ENCODE measurements at regions not wholly inside any gene's neighbourhood (a gene's known extent, or its start where the extent isn't known, plus 50 kb on each side); places are given as distances from the start of the nearest gene placed in this dataset.
A peak's percentile ranks its signal among the peaks of the same experiment; 100 is the strongest.
"Not testable (repeated sequence)": the region's sequence is repeated elsewhere in the genome, so short reads cannot be mapped to it uniquely, and the experiment has no call there.

DNA sequence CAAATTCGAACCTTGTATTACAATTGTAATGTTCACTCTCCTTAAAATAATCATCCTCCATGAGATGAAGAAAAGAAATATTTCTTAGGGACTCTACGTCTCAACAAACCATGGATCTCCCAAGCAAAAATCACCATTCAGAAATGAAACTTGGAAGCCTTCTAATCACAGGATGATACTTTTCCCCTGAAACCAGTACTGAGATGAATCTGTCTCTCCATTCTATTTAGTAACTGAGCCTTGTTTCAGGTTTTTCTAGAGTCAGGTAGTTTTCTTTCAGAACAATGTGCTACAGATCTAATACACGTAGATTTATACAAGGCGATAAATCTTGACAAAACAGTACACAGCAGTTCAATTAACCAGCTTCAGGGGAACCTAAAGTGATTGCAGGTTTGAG lies 660.1 kb upstream of the CBLB start:
- no peak overlapping the region for H3K4me3 ChIP-seq (ENCODE audit: low read depth, low read length)
- TF ChIP-seq, protein P1, sequence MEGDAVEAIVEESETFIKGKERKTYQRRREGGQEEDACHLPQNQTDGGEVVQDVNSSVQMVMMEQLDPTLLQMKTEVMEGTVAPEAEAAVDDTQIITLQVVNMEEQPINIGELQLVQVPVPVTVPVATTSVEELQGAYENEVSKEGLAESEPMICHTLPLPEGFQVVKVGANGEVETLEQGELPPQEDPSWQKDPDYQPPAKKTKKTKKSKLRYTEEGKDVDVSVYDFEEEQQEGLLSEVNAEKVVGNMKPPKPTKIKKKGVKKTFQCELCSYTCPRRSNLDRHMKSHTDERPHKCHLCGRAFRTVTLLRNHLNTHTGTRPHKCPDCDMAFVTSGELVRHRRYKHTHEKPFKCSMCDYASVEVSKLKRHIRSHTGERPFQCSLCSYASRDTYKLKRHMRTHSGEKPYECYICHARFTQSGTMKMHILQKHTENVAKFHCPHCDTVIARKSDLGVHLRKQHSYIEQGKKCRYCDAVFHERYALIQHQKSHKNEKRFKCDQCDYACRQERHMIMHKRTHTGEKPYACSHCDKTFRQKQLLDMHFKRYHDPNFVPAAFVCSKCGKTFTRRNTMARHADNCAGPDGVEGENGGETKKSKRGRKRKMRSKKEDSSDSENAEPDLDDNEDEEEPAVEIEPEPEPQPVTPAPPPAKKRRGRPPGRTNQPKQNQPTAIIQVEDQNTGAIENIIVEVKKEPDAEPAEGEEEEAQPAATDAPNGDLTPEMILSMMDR (IDR thresholded peaks at IDR 0.05; ENCODE audit: insufficient read depth, low read depth, low read length): no peak
- DNase-seq (ENCODE audit: low read depth): no peak

DNA sequence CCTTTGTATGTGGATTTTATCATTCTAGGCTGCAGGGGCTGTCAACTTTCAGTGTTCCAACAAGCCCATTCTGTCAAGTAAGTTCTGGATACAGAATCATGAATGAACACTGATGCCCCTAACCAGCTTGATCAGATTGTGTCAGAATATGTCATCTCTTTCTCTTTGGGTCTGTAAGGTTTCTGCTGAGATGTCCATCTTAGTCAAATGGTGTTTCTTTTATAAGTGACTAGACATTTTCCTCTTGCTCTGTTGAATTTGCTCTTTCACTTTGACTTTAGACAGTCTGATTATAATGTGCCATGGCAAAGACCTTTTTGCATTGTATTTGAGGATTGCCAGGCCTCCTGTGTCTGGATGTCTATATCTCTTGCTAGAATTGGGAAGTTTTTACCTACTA lies 660.9 kb upstream of the CBLB start:
- no peak for DNase-seq (ENCODE audit: low read depth)
- TF ChIP-seq, protein P1 (IDR thresholded peaks at IDR 0.05; ENCODE audit: insufficient read depth, low read depth, low read length): no peak
- H3K4me3 ChIP-seq (ENCODE audit: low read depth, low read length): no peak overlapping the region

DNA sequence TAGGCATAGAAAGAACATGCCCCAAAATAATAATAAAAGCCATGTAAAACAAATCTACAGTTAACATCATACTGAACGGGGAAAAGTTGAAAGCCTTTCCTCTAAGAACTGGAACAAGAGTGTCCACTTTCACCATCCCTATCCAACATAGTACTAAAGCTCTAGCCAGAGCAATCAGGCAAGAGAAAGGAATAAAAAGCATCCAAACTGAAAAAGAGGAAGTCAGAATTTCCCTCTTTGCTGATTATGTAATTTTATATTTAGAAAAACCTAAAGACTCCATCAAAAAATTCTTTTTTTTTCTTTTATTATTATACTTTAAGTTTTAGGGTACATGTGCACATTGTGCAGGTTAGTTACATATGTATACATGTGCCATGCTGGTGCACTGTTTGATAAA lies 661.6 kb upstream of the CBLB start:
- TF ChIP-seq, protein P1 (IDR thresholded peaks at IDR 0.05; ENCODE audit: insufficient read depth, low read depth, low read length): no peak
- no peak for DNase-seq (ENCODE audit: low read depth)
- no peak overlapping the region for H3K4me3 ChIP-seq (ENCODE audit: low read depth, low read length)

- DNase-seq (ENCODE audit: low read depth); H3K4me3 ChIP-seq (ENCODE audit: low read depth, low read length): not testable (repeated sequence)
Observed at GRCh38 chr3:106531771-106532329, 663.0 kb upstream of the CBLB start.

- DNase-seq (ENCODE audit: low read depth): peak; percentile 43
- no peak overlapping the region for H3K4me3 ChIP-seq (ENCODE audit: low read depth, low read length)
- TF ChIP-seq, protein P1 (IDR thresholded peaks at IDR 0.05; ENCODE audit: insufficient read depth, low read depth, low read length): no peak
Observed at GRCh38 chr3:106533093-106533787, 664.4 kb upstream of the CBLB start.

DNA sequence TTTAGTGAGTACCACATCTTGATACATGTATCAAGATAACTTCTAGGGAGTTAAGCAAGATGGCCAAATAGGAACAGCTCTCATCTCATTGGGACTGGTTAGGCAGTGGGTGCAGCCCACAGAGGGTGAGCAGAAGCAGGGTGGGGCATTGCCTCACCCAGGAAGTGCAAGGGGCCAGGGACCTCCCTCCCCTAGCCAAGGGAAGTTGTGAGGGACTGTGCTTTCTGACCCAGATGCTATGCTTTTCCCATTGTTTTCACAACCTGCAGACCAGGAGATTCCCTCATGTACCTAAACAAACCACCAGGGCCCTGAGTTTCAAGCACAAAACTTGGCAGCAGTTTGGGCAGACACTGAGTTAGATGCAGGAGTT lies 665.0 kb upstream of the CBLB start:
- TF ChIP-seq, protein P1 (IDR thresholded peaks at IDR 0.05; ENCODE audit: insufficient read depth, low read depth, low read length): no peak
- DNase-seq (ENCODE audit: low read depth): no peak
- no peak overlapping the region for H3K4me3 ChIP-seq (ENCODE audit: low read depth, low read length)

DNA sequence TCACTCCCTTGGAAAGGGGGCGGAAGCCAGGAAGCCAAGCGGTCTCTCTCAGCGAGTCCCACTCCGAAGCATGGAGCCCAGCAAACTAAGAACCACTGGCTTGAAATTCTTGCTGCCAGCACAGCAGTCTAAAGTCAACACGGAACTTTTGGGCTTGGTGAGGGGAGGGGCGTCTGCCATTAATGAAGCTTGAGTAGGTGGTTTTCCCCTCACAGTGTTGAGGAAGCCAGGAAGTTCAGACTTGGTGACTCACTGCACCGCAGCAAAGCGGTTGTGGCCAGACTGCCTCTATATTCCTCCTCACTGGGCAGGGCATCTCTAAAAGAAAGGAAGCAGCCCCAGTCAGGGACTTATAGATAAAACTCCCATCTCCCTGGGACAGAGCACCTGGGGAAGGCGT lies 665.4 kb upstream of the CBLB start:
- TF ChIP-seq, protein P1 (IDR thresholded peaks at IDR 0.05; ENCODE audit: insufficient read depth, low read depth, low read length): no peak
- H3K4me3 ChIP-seq (ENCODE audit: low read depth, low read length): no peak overlapping the region
- no peak for DNase-seq (ENCODE audit: low read depth)
